GM23248 (cell line): ENCODE measurements at regions not wholly inside any gene's neighbourhood (a gene's known extent, or its start where the extent isn't known, plus 50 kb on each side); places are given as distances from the start of the nearest gene placed in this dataset.

Experiments
- DNase-seq: peaks from one replicate; pipeline ENCODE4 v3.0.0-alpha.2; 2015
- H2AFZ ChIP-seq: fragments of 200-600 bp; sonication (generic); 2 replicates; pipeline ENCODE4 v1.6.1; 2016; ENCODE audit warnings: antibody characterized with exemption
- H3F3A ChIP-seq: fragments of 200-600 bp; sonication (generic); 2 replicates; pipeline ENCODE4 v1.6.1; 2016; ENCODE audit warnings: mild to moderate bottlenecking, antibody characterized with exemption, mixed run types; ENCODE audit not compliant: insufficient read depth
- H3K27ac ChIP-seq: fragments of 200-600 bp; sonication (generic); 2 replicates; pipeline ENCODE4 v1.5.1; 2016; ENCODE audit warnings: mild to moderate bottlenecking
- H3K27me3 ChIP-seq: fragments of 200-600 bp; sonication (generic); replicated peaks from 2 replicates; pipeline ENCODE4 v1.6.1; 2016; ENCODE audit warnings: mild to moderate bottlenecking; ENCODE audit not compliant: insufficient read depth
- H3K36me3 ChIP-seq: fragments of 200-600 bp; sonication (generic); 2 replicates; pipeline ENCODE4 v1.6.1; 2016; ENCODE audit warnings: low read depth, mild to moderate bottlenecking
- H3K4me1 ChIP-seq: fragments of 200-600 bp; sonication (generic); 2 replicates; pipeline ENCODE4 v1.6.1; 2016; ENCODE audit warnings: mild to moderate bottlenecking; ENCODE audit not compliant: insufficient read depth
- H3K4me2 ChIP-seq: fragments of 200-600 bp; sonication (generic); one replicate; pipeline ENCODE4 v1.6.1; 2016; ENCODE audit warnings: mild to moderate bottlenecking; ENCODE audit not compliant: unreplicated experiment
- H3K4me3 ChIP-seq: fragments of 200-600 bp; sonication (generic); 2 replicates; pipeline ENCODE4 v1.5.1; 2016; ENCODE audit warnings: mild to moderate bottlenecking
- H3K79me2 ChIP-seq: fragments of 200-600 bp; sonication (generic); 2 replicates; pipeline ENCODE4 v1.6.1; 2016; ENCODE audit warnings: mild to moderate bottlenecking; ENCODE audit not compliant: insufficient read depth
- H3K9ac ChIP-seq: fragments of 200-600 bp; sonication (generic); 2 replicates; pipeline ENCODE4 v1.6.1; 2016; ENCODE audit warnings: mild to moderate bottlenecking
- H3K9me2 ChIP-seq: fragments of 200-600 bp; sonication (generic); 2 replicates; pipeline ENCODE4 v1.6.1; 2016; ENCODE audit warnings: mixed run types, mild to moderate bottlenecking, moderate library complexity; ENCODE audit not compliant: insufficient read depth
- H3K9me3 ChIP-seq: fragments of 200-600 bp; sonication (generic); one replicate; pipeline ENCODE4 v1.6.1; 2017; ENCODE audit warnings: low read depth
- H4K20me1 ChIP-seq: fragments of 200-600 bp; sonication (generic); 2 replicates; pipeline ENCODE4 v1.6.0; 2016; ENCODE audit not compliant: insufficient read depth
- EZH2 ChIP-seq: fragments of 200-600 bp; sonication (generic); IDR thresholded peaks from 2 replicates; pipeline ENCODE4 v1.6.1; 2018; ENCODE audit warnings: antibody characterized with exemption, mild to moderate bottlenecking; ENCODE audit not compliant: insufficient read depth, poor library complexity, severe bottlenecking
- EZH2phosphoT487 ChIP-seq: fragments of 200-600 bp; sonication (generic); IDR thresholded peaks from 2 replicates; pipeline ENCODE4 v1.6.1; 2018; ENCODE audit warnings: antibody characterized with exemption, moderate library complexity, mild to moderate bottlenecking, low read depth; ENCODE audit not compliant: insufficient read depth
- WGBS, 2 experiments: methylation state at CpG; one replicate each; pipeline ENCODE4 v1.1.6; 2015 to 2017; ENCODE audit warnings: low lambda C conversion rate in 2 of 2, low coverage in 1 of 2; ENCODE audit errors: missing lambda C conversion rate in 2 of 2; 5-methylcytosine and 5-hydroxymethylcytosine counted together
- in situ Hi-C: fragments of 300-500 bp; cut with MboI; formaldehyde crosslinking; loops from 2 replicates; pipeline ENCODE4 v1.15.0; 2020

DNA sequence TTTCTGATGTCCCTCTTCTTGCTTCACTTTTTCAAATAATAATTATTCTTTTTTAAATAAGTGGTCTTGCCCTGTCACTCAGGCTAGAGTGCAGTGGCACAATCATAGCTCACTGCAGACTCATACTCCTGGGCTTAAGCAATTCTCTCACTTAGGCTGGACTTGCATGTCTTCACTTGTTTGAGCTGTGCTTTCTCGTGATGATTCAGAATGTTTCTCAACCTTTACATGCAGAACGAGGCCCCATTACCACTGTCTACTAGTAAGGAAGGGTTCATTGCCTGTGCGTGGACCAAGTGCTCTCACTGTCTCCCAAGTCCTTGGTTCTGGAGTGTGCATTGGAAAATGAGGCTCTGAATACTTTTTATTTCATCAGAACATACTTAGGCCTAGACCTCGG is 468.6 kb upstream of the COBL start:
- Histone ChIP-seq H3K4me3 (no peak overlapping the region), H3K79me2 (no peaks in the 10 kb centered on the region), H3K9me2 (no peaks in the 10 kb centered on the region), H4K20me1 (no peaks in the 10 kb centered on the region), H3F3A (no peaks in the 10 kb centered on the region), H3K27ac (no peak overlapping the region), H3K9me3 (no peaks in the 10 kb centered on the region), H3K9ac (no peak overlapping the region), H3K27me3 (no peaks in the 10 kb centered on the region), H3K4me1 (no peaks in the 10 kb centered on the region), H3K36me3 (no peaks in the 10 kb centered on the region), H3K4me2 (no peak overlapping the region), H2AFZ (no peak overlapping the region)
- WGBS, 2 experiments: 9 to 13% methylated on average over 4 of the region's 4 CpGs
- in situ Hi-C loops: no loop called here
- no peak for TF ChIP-seq EZH2phosphoT487
- no peak for TF ChIP-seq EZH2
- DNase-seq: no peak

GRCh38 chr7:51783241-51783640 is 466.6 kb upstream of the COBL start:
- H3K9me2 ChIP-seq: no peaks in the 10 kb centered on the region
- H2AFZ ChIP-seq: no peak overlapping the region
- no peak overlapping the region for H3K27ac ChIP-seq
- no peaks in the 10 kb centered on the region for H3K27me3 ChIP-seq
- H3K79me2 ChIP-seq: no peaks in the 10 kb centered on the region
- no peaks in the 10 kb centered on the region for H3F3A ChIP-seq
- no peaks in the 10 kb centered on the region for H3K4me1 ChIP-seq
- no peaks in the 10 kb centered on the region for H3K36me3 ChIP-seq
- WGBS, 2 experiments: 9 to 15% methylated on average over 2 of the region's 2 CpGs
- H3K4me3 ChIP-seq: no peak overlapping the region
- no peak overlapping the region for H3K4me2 ChIP-seq
- H4K20me1 ChIP-seq: no peaks in the 10 kb centered on the region
- H3K9me3 ChIP-seq: no peaks in the 10 kb centered on the region
- in situ Hi-C loops: no loop called here
- DNase-seq: no peak
- H3K9ac ChIP-seq: no peak overlapping the region
- TF ChIP-seq EZH2phosphoT487 (no peak), EZH2 (no peak)

DNA sequence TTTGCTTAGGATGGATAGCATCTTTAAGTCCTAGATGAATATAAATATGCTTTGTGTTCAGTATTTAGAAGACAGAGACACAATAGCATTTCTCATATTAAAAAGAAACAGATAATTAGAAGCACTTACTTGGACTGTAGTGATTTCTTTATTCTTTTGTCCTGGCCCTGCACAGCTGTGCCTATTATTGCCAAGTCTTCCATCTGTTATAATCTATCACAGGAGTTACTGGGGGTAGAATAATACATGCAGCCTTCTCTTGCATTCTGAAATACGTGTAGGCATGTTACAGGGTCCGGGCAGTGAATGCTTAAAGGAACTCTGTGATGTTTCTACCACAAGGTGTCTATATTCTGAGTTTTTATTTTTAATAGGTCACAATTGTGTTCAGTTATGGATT is 461.5 kb upstream of the COBL start:
- H3K4me1 ChIP-seq: no peaks in the 10 kb centered on the region
- no peaks in the 10 kb centered on the region for H3K36me3 ChIP-seq
- no peak overlapping the region for H3K9ac ChIP-seq
- H3K9me2 ChIP-seq: no peaks in the 10 kb centered on the region
- 0% methylated on average over 2 of the region's 2 CpGs for WGBS, 2 experiments
- TF ChIP-seq EZH2phosphoT487 (no peak), EZH2 (no peak)
- H3K4me3 ChIP-seq: no peak overlapping the region
- no peaks in the 10 kb centered on the region for H3K9me3 ChIP-seq
- in situ Hi-C loops: no loop called here
- no peak overlapping the region for H3K27ac ChIP-seq
- no peaks in the 10 kb centered on the region for H3K79me2 ChIP-seq
- DNase-seq: no peak
- no peaks in the 10 kb centered on the region for H4K20me1 ChIP-seq
- no peak overlapping the region for H2AFZ ChIP-seq
- no peak overlapping the region for H3K4me2 ChIP-seq
- no peaks in the 10 kb centered on the region for H3K27me3 ChIP-seq
- H3F3A ChIP-seq: no peaks in the 10 kb centered on the region

DNA sequence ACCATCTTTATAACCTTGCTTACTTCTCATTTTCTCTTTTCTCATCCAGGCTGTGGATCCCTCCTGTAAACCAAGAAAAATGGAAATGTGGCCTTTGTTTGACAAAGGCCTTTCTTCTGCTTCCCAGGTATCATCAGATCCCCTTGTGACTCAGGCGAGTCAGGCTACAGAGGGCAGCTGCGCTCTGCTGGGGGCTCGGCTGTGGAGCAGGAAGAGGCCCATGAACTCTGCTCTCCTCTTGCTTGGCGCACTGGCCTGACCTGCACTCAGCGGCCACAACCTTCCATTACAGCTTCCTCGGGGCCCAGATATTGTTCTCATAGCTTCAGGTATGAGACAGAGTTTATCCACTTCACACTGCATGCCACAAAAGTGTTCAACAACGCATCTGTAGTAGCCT is 457.6 kb upstream of the COBL start:
- Histone ChIP-seq H3K27me3 (no peaks in the 10 kb centered on the region), H3K4me3 (no peak overlapping the region), H2AFZ (no peak overlapping the region), H3K9me3 (no peaks in the 10 kb centered on the region), H3K9ac (no peak overlapping the region), H3K4me1 (no peaks in the 10 kb centered on the region), H3K27ac (no peak overlapping the region), H4K20me1 (no peaks in the 10 kb centered on the region), H3K36me3 (no peaks in the 10 kb centered on the region), H3K79me2 (no peaks in the 10 kb centered on the region), H3F3A (no peaks in the 10 kb centered on the region), H3K4me2 (no peak overlapping the region), H3K9me2 (no peaks in the 10 kb centered on the region)
- DNase-seq: no peak
- 23 to 27% methylated on average over 7 of the region's 7 CpGs for WGBS, 2 experiments
- TF ChIP-seq EZH2 (no peak), EZH2phosphoT487 (no peak)
- in situ Hi-C loops: no loop called here

DNA sequence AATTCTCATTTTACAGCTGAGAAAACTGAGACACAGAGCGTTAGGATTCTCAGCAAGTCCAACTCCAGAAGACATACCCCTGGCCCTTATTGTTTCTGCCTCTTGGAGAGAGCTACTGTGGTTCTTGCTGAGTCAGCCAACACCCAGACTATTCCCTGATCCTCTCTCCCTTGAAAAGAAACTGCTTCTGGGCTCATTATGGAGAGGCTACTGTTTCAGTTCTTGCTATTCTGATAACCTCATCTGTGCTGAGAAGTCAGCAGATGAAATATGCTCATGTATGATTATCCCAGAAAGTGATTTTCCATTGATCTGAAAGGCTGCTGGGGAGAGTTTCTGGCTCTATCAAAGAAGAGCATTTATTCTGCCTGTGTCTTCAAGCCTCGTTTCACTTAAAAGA is 455.6 kb upstream of the COBL start:
- WGBS, 2 experiments: 1 to 4% methylated on average over 2 of the region's 2 CpGs
- H3K27me3 ChIP-seq: no peaks in the 10 kb centered on the region
- no peak overlapping the region for H2AFZ ChIP-seq
- H3K79me2 ChIP-seq: no peaks in the 10 kb centered on the region
- H3K9me3 ChIP-seq: no peaks in the 10 kb centered on the region
- no peaks in the 10 kb centered on the region for H3K9me2 ChIP-seq
- H3K9ac ChIP-seq: no peak overlapping the region
- TF ChIP-seq EZH2phosphoT487: no peak
- in situ Hi-C loops: no loop called here
- H3F3A ChIP-seq: no peaks in the 10 kb centered on the region
- no peak overlapping the region for H3K4me3 ChIP-seq
- no peak overlapping the region for H3K4me2 ChIP-seq
- no peak for DNase-seq
- no peak overlapping the region for H3K27ac ChIP-seq
- H3K36me3 ChIP-seq: no peaks in the 10 kb centered on the region
- no peaks in the 10 kb centered on the region for H3K4me1 ChIP-seq
- H4K20me1 ChIP-seq: no peaks in the 10 kb centered on the region
